DMS53 treated with DMSO at 0.1 percent for 48 hours (cell line): ENCODE measurements at regions not wholly inside any gene's neighbourhood (a gene's known extent, or its start where the extent isn't known, plus 50 kb on each side); places are given as distances from the start of the nearest gene placed in this dataset.
"Not testable (repeated sequence)": the region's sequence is repeated elsewhere in the genome, so short reads cannot be mapped to it uniquely, and the experiment has no call there.

Experiments used
- DNase-seq: peaks from one replicate; lab custom pipeline; 2025; ENCODE audit not compliant: unreplicated experiment; lab: John Stamatoyannopoulos, UW

GRCh38 chr10:33666686-33667480 is 332.4 kb upstream of the NRP1 start:
- no peak for DNase-seq

- DNase-seq: no peak
Observed at GRCh38 chr10:33665501-33665900, 331.0 kb upstream of the NRP1 start.

- no peak for DNase-seq
Observed at GRCh38 chr10:33664070-33664469, 329.6 kb upstream of the NRP1 start.

GRCh38 chr10:33661580-33662336 is 327.3 kb upstream of the NRP1 start:
- DNase-seq: peak; percentile 72

DNA sequence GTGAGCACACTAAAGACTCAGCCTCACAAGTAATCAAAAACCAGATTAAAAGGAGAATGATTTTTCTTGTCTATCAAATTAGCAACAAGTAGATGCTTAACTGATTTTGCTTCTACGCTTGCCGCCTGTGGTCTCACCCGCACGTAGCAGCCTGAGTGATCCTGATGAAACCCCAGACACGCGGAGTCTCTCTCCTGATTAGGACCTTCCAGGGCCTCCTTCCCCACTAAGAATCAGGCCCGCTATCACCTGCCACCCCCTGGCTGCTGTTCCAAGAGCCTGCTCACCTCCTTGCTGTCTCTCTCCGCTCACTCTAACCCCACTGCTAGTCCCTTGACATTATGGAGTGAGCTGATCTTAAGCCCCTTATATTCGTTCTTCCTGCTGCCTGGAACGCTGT is 325.9 kb upstream of the NRP1 start:
- DNase-seq: no peak

DNA sequence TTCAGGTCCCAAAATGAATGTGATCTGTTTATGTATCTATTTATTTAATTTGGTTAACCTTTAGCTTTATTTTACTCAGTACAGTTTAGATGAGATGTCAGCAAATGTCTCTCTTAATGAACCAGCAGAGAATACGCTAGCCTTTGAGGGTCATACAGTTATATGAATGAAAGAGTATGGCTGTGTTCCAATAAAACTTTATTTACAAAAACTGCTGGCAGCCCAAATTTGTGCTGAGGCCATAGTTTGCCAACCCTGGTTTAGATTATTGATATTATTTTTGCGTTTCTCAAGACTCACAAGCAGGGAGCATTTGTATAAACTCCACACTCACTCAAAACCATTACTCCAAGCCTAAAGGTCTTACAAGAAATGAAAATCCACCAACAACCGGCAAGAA is 323.4 kb upstream of the NRP1 start:
- no peak for DNase-seq

- peak; percentile 23 for DNase-seq
Observed at GRCh38 chr10:33657154-33657908, 322.9 kb upstream of the NRP1 start.

GRCh38 chr10:33655921-33656320 is 321.5 kb upstream of the NRP1 start:
- DNase-seq: no peak

- no peak for DNase-seq
Observed at GRCh38 chr10:33655165-33655815, 320.8 kb upstream of the NRP1 start.

GRCh38 chr10:33653584-33654367 is 319.3 kb upstream of the NRP1 start:
- no peak for DNase-seq

DNA sequence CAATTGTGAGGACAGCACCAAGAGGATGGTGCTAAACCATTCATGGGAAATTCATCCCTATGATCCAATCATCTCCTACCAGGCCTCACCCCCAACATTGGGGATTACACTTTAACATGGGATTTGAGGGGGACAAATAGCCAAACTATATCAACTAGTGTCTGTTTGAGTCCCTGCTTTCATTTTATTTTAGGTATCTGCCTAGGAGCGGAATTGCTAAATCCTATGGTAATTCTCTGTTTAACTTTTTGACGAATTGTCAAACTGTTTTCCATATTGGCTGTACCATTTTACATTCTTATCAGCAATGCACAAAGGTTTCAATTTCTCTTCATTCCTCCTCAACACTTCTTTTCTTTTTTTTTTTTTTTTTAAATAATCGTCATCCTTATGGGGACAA is 318.4 kb upstream of the NRP1 start:
- no peak for DNase-seq

DNA sequence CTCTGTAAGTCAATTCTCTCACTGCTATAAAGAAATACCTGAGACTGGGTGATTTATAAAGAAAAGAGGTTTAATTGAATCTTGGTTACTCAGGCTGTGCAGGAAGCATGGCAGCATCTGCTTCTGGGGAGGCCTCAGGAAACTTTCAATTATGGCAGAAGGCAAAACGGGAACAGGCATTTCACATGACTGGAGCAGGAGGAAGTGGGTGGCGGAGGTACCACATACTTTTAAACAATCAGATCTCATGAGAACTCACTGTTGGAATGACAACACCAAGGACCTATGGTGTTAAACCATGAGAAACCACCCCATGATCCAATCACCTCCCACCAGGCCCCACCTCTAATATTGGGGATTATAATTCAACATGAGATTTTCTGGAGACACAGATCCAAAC is 315.7 kb upstream of the NRP1 start:
- DNase-seq: not testable (repeated sequence)

GRCh38 chr10:33643042-33643441 is 308.6 kb upstream of the NRP1 start:
- DNase-seq: no peak

- no peak for DNase-seq
Observed at GRCh38 chr10:33638891-33639290, 304.4 kb upstream of the NRP1 start.

- no peak for DNase-seq
Observed at GRCh38 chr10:33638374-33638773, 303.9 kb upstream of the NRP1 start.

GRCh38 chr10:33635967-33636515 is 301.6 kb upstream of the NRP1 start:
- no peak for DNase-seq

DNA sequence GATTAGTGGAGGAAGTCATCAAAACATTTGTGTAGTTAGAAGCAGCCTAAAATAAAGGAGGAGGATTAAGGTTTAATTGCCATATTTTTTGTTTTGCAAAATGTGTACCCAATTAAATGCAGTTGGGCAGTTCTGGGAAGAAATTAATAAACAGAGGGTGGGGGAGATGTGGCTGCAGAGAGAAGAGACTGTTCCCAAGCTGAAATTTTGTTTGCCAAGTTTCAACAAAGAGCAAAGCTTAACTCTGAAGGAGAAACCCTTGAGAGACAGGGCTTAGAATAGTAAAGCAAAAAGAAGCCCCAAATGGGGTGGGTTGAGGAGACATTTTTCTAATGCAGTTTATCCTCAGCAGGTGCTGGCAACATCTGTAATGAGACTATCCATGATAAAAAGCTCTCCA is 298.0 kb upstream of the NRP1 start:
- DNase-seq: no peak

DNA sequence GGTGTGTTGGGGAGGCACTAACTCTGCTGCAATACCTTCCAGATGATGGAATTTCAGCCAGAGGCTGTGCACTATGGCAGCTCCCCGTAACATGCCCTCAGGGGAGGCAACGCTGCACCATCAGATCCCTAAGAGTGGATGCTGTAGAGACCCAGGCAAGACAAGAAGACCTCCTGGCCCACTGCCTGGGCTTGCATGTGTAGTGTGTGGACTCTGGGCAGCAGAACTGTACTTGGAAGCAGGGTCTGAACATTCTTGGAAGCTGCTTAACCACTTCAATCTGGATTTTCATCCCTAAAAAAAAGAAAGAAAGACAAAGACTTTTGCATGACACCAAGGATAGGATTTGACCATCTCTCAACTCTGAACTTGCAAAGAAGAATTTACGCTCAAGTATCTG is 297.5 kb upstream of the NRP1 start:
- DNase-seq: no peak

DNA sequence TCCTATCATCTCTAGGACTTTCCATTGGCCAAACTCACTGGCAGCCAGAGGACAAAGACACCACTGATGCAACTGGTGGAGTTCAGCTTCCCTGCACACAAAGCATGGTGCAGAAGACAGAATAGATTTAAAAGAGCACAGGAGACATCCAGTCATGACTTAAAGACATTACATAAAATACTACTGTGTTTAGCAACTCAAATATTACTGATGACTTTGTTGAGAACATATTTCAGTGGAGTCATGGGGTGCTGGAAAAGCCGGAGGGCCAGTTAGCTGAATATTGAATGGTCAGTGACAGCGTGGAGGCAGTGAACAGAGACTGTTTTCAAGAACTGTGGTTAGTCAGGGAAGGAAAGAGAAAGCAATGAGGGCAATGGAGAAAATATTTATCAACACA is 296.3 kb upstream of the NRP1 start:
- DNase-seq: no peak

DNA sequence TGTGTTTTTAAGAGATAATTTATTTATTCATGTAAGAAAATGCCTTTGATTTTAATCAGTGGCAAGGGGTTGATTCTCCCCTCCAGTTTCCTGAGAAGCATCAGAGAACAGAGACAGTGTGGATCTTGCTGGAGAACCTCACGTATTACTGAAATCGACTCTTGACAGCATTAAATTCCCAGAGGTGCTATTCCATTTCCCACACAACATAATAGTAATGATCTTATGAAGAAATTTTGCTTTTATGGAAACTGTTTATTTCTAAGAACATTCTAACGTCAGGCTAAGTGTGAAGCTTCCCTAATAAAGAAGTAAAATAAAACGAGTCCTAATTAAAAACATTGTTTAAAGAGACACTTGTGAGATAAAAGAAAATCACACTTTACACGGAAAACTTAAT is 293.1 kb upstream of the NRP1 start:
- no peak for DNase-seq
